IMR-90 (cell line): ENCODE measurements at regions not wholly inside any gene's neighbourhood (a gene's known extent, or its start where the extent isn't known, plus 50 kb on each side); places are given as distances from the start of the nearest gene placed in this dataset.

Source experiments
- ATAC-seq: fragments of 200-7000 bp; cut with Tn5 transposase; 2 replicates; pipeline ENCODE4 v1.9.1; 2020; ENCODE audit warnings: low read depth, mild to moderate bottlenecking, moderate library complexity
- BruUV-seq: library from RNA; stranded (reverse); fragments of 400-500 nt; replicated peaks from 2 replicates; lab custom pipeline; 2021; lab: Mats Ljungman, UMichigan
- CTCF ChIA-PET: fragments of 300-600 bp; formaldehyde crosslinking; extraction: SDS; loops from one replicate; lab custom pipeline; 2021; ENCODE audit warnings: antibody characterized with exemption; lab: Yijun Ruan, JAX
- POLR2A ChIA-PET: fragments of 300-600 bp; sonication (Branson Sonifier 250); formaldehyde crosslinking; loops from one replicate; lab custom pipeline; 2022; ENCODE audit warnings: antibody characterized with exemption; ENCODE audit not compliant: unreplicated experiment; lab: Charles Lee
- DNase-seq: peaks from one replicate; pipeline ENCODE4 v3.0.0; 2013
- H2AFZ ChIP-seq: replicated peaks from 2 replicates; pipeline ENCODE3; 2013; ENCODE audit warnings: low read length, mild to moderate bottlenecking; ENCODE audit not compliant: poor library complexity
- H2AK5ac ChIP-seq: 2 replicates; pipeline ENCODE4 v1.6.1; 2013; ENCODE audit warnings: low read depth, low read length, inconsistent platforms
- H2AK9ac ChIP-seq: replicated peaks from 2 replicates; pipeline ENCODE3; 2013; ENCODE audit warnings: mild to moderate bottlenecking, low read depth, low read length, moderate library complexity; ENCODE audit not compliant: poor library complexity
- H2BK120ac ChIP-seq: 2 replicates; pipeline ENCODE4 v1.6.1; 2013; ENCODE audit warnings: low read depth, low read length, inconsistent platforms
- H2BK15ac ChIP-seq: 3 replicates; pipeline ENCODE4 v1.6.1; 2013; ENCODE audit warnings: low read depth, low read length, inconsistent platforms
- H2BK20ac ChIP-seq: 2 replicates; pipeline ENCODE4 v1.6.1; 2013; ENCODE audit warnings: low read depth, mild to moderate bottlenecking, inconsistent platforms, low read length, moderate library complexity
- H2BK5ac ChIP-seq: 2 replicates; pipeline ENCODE4 v1.6.1; 2013; ENCODE audit warnings: mild to moderate bottlenecking, low read depth, low read length, inconsistent platforms; ENCODE audit not compliant: poor library complexity, severe bottlenecking
- H3K14ac ChIP-seq: replicated peaks from 2 replicates; pipeline ENCODE4 v1.6.1; 2013; ENCODE audit warnings: low read depth, low read length, inconsistent platforms
- H3K18ac ChIP-seq: 2 replicates; pipeline ENCODE4 v1.6.1; 2013; ENCODE audit warnings: low read depth, low read length, control low read depth
- H3K23ac ChIP-seq: 2 replicates; pipeline ENCODE4 v1.6.1; 2013; ENCODE audit warnings: low read depth, low read length, inconsistent platforms
- H3K27ac ChIP-seq: 2 replicates; pipeline ENCODE4 v1.5.1; 2013; ENCODE audit warnings: mild to moderate bottlenecking, control low read depth, low read length; ENCODE audit not compliant: insufficient read depth
- H3K27me3 ChIP-seq: 2 replicates; pipeline ENCODE4 v1.6.1; 2013; ENCODE audit warnings: low read length; ENCODE audit not compliant: control insufficient read depth, insufficient read depth
- H3K36me3 ChIP-seq: 2 replicates; pipeline ENCODE4 v1.6.1; 2013; ENCODE audit warnings: low read length, mixed read lengths; ENCODE audit not compliant: control insufficient read depth, insufficient read depth
- H3K4ac ChIP-seq: 2 replicates; pipeline ENCODE4 v1.6.1; 2013; ENCODE audit warnings: low read depth, low read length, inconsistent platforms
- H3K4me1 ChIP-seq: 2 replicates; pipeline ENCODE4 v1.6.1; 2013; ENCODE audit warnings: low read length, mixed read lengths; ENCODE audit not compliant: control insufficient read depth, insufficient read depth
- H3K4me2 ChIP-seq: 2 replicates; pipeline ENCODE4 v1.6.1; 2013; ENCODE audit warnings: low read depth, mild to moderate bottlenecking, control low read depth, low read length, moderate library complexity
- H3K4me3 ChIP-seq: 2 replicates; pipeline ENCODE4 v1.5.1; 2013; ENCODE audit warnings: low read depth, mild to moderate bottlenecking, control low read depth, low read length, moderate library complexity; ENCODE audit not compliant: insufficient read depth
- H3K56ac ChIP-seq: 2 replicates; pipeline ENCODE4 v1.6.1; 2013; ENCODE audit warnings: low read length, inconsistent platforms; ENCODE audit not compliant: insufficient read depth; ENCODE audit errors: extremely low read depth
- H3K79me1 ChIP-seq, 2 experiments: 2 replicates each; pipeline ENCODE4 v1.6.1; 2013; ENCODE audit warnings: low read length in 2 of 2, inconsistent platforms in 1 of 2, low read depth in 1 of 2
- H3K9ac ChIP-seq: 2 replicates; pipeline ENCODE4 v1.6.1; 2013; ENCODE audit warnings: low read depth, low read length, control low read depth
- H3K9me1 ChIP-seq: 2 replicates; pipeline ENCODE4 v1.6.1; 2013; ENCODE audit warnings: low read length, inconsistent platforms; ENCODE audit not compliant: insufficient read depth
- H3K9me3 ChIP-seq: 2 replicates; pipeline ENCODE4 v1.6.1; 2013; ENCODE audit warnings: low read length; ENCODE audit not compliant: control insufficient read depth, insufficient read depth
- H4K20me1 ChIP-seq: 2 replicates; pipeline ENCODE4 v1.6.1; 2013; ENCODE audit warnings: low read length, inconsistent platforms; ENCODE audit not compliant: insufficient read depth
- H4K5ac ChIP-seq: 2 replicates; pipeline ENCODE4 v1.6.1; 2013; ENCODE audit warnings: mild to moderate bottlenecking, low read depth, low read length, control low read depth
- H4K8ac ChIP-seq, 2 experiments: 2 replicates each; pipeline ENCODE4 v1.6.1; 2013; ENCODE audit warnings: low read depth in 2 of 2, low read length in 2 of 2, control low read depth in 1 of 2, inconsistent platforms in 1 of 2
- H4K91ac ChIP-seq: 2 replicates; pipeline ENCODE4 v1.6.1; 2013; ENCODE audit warnings: low read depth, low read length, inconsistent platforms; ENCODE audit not compliant: insufficient read depth
- BHLHE40 ChIP-seq: fragments of 150-350 bp; IDR thresholded peaks from 2 replicates; pipeline ENCODE4 v1.6.1; 2016; ENCODE audit warnings: mild to moderate bottlenecking, low read depth, low read length
- CEBPB ChIP-seq: IDR thresholded peaks from 2 replicates; pipeline ENCODE4 v1.6.1; 2012; ENCODE audit warnings: low read depth, low read length, improper control_type of control experiment
- CHD1 ChIP-seq: IDR thresholded peaks from 2 replicates; pipeline ENCODE4 v1.6.1; 2012; ENCODE audit warnings: low read depth, low read length, improper control_type of control experiment
- FOS ChIP-seq: fragments of 150-350 bp; IDR thresholded peaks from 2 replicates; pipeline ENCODE4 v1.6.1; 2016; ENCODE audit warnings: low read depth, low read length
- MAFK ChIP-seq: IDR thresholded peaks from 2 replicates; pipeline ENCODE4 v1.6.1; 2012; ENCODE audit warnings: low read depth, low read length, improper control_type of control experiment
- MAZ ChIP-seq: IDR thresholded peaks from 2 replicates; pipeline ENCODE4 v1.6.1; 2012; ENCODE audit warnings: low read depth, mild to moderate bottlenecking, low read length, improper control_type of control experiment, moderate library complexity, borderline replicate concordance
- MXI1 ChIP-seq: IDR thresholded peaks from 2 replicates; pipeline ENCODE4 v1.6.1; 2012; ENCODE audit warnings: low read depth, mild to moderate bottlenecking, low read length, moderate library complexity, borderline replicate concordance
- NFE2L2 ChIP-seq: fragments of 150-350 bp; IDR thresholded peaks from 2 replicates; pipeline ENCODE4 v1.6.1; 2016; ENCODE audit warnings: low read depth, mild to moderate bottlenecking, low read length
- POLR2A ChIP-seq: IDR thresholded peaks from 2 replicates; pipeline ENCODE4 v1.6.1; 2012; ENCODE audit warnings: mild to moderate bottlenecking, low read depth, low read length
- RAD21 ChIP-seq: IDR thresholded peaks from 2 replicates; pipeline ENCODE4 v1.6.1; 2012; ENCODE audit warnings: low read length, improper control_type of control experiment
- RCOR1 ChIP-seq: IDR thresholded peaks from 2 replicates; pipeline ENCODE4 v1.6.1; 2012; ENCODE audit warnings: mild to moderate bottlenecking, low read length, improper control_type of control experiment; ENCODE audit not compliant: insufficient replicate concordance
- RFX5 ChIP-seq: IDR thresholded peaks from 2 replicates; pipeline ENCODE4 v1.8.0; 2012; ENCODE audit warnings: low read depth, mild to moderate bottlenecking, low read length, moderate library complexity
- SMC3 ChIP-seq: fragments of 150-350 bp; IDR thresholded peaks from 2 replicates; pipeline ENCODE4 v1.6.1; 2016; ENCODE audit warnings: low read depth, mild to moderate bottlenecking, antibody characterized with exemption, low read length, moderate library complexity
- dilution Hi-C: fragments of 300-500 bp; cut with HindIII; formaldehyde crosslinking; loops from one replicate; pipeline ENCODE4 v1.14.3; 2018; ENCODE audit warnings: low sequenced_read_pairs; ENCODE audit not compliant: unreplicated experiment
- in situ Hi-C: fragments of 300-500 bp; cut with MboI; formaldehyde crosslinking; loops from 3 replicates; pipeline ENCODE4 v1.14.3; 2019; ENCODE audit warnings: low sequenced_read_pairs, inconsistent platforms, mixed read lengths
- intact Hi-C: fragments of 100-400 bp; cut with micrococcal nuclease; formaldehyde crosslinking; loops from 2 replicates; pipeline ENCODE4 v1.10.0; 2022
- TF ChIP-seq, protein P1 (sequence below): fragments of 150-350 bp; IDR thresholded peaks from 2 replicates; pipeline ENCODE4 v1.6.1; 2017; ENCODE audit warnings: mild to moderate bottlenecking, antibody characterized with exemption, low read length, low read depth
- TF ChIP-seq, protein P2 (sequence below): fragments of 150-350 bp; IDR thresholded peaks from 2 replicates; pipeline ENCODE4 v1.6.1; 2016; ENCODE audit warnings: low read depth, mild to moderate bottlenecking, low read length, moderate library complexity, borderline replicate concordance
- TF ChIP-seq, protein P3 (sequence below): conservative IDR thresholded peaks from 2 replicates; pipeline ENCODE4 v1.5.1; 2012; ENCODE audit warnings: mild to moderate bottlenecking, low read depth, low read length, improper control_type of control experiment

DNA sequence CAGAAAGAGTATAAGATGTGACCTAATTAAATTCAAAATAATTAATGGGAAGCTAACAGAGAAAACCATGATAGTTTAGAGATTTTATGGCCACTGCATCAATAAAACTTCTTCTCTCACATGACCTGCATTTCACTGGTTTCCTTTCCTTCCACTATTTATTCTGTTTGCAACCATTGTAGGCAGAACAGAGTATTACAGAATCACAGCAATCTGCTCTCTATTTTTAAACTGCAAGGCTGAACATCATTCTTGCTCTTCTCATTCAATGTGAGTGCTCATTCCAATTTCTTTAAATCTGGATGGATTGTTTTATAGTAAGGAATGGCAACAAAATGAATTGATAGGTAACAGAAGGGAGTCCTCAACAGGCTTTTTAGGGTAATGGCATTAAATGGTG lies 715.5 kb upstream of the RAB6C start:
- Histone ChIP-seq H2AK5ac (no peak overlapping the region), H3K27ac (no peak overlapping the region), H2BK20ac (no peak overlapping the region), H3K4me2 (no peak overlapping the region), H3K36me3 (no peaks in the 10 kb centered on the region), H2BK5ac (no peak overlapping the region), H4K20me1 (no peaks in the 10 kb centered on the region), H3K79me1 (no peaks in the 10 kb centered on the region), H3K14ac (no peak overlapping the region), H2AFZ (no peak overlapping the region), H4K8ac (no peak overlapping the region), H3K9ac (no peak overlapping the region), H3K4me3 (no peak overlapping the region), H3K56ac (no peak overlapping the region), H4K91ac (no peak overlapping the region), H3K18ac (no peak overlapping the region), H3K4me1 (no peaks in the 10 kb centered on the region), H2BK15ac (no peak overlapping the region), H3K9me1 (no peaks in the 10 kb centered on the region), H3K4ac (no peak overlapping the region), H3K9me3 (peaks cover 6% of the 10 kb centered on the region; the same call in 1 of the 2 replicates), H2BK120ac (no peak overlapping the region), H3K27me3 (no peaks in the 10 kb centered on the region), H3K23ac (no peak overlapping the region), H4K5ac (no peak overlapping the region), H2AK9ac (no peak overlapping the region)
- ChIA-PET POLR2A (no interaction called here), CTCF (no interaction called here)
- in situ Hi-C loops (no loop called here), dilution Hi-C loops (no loop called here), intact Hi-C loops (no loop called here)
- DNase-seq (no peak), ATAC-seq (no peak)
- no TSS peak for BruUV-seq
- TF ChIP-seq POLR2A (no peak), CEBPB (no peak), MAFK (no peak), SMC3 (no peak), CHD1 (no peak), FOS (no peak), BHLHE40 (no peak), RAD21 (no peak), MXI1 (no peak), MAZ (no peak), RFX5 (no peak), NFE2L2 (no peak), RCOR1 (no peak)
- TF ChIP-seq, protein P1, sequence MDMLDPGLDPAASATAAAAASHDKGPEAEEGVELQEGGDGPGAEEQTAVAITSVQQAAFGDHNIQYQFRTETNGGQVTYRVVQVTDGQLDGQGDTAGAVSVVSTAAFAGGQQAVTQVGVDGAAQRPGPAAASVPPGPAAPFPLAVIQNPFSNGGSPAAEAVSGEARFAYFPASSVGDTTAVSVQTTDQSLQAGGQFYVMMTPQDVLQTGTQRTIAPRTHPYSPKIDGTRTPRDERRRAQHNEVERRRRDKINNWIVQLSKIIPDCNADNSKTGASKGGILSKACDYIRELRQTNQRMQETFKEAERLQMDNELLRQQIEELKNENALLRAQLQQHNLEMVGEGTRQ: no peak
- TF ChIP-seq, protein P2, sequence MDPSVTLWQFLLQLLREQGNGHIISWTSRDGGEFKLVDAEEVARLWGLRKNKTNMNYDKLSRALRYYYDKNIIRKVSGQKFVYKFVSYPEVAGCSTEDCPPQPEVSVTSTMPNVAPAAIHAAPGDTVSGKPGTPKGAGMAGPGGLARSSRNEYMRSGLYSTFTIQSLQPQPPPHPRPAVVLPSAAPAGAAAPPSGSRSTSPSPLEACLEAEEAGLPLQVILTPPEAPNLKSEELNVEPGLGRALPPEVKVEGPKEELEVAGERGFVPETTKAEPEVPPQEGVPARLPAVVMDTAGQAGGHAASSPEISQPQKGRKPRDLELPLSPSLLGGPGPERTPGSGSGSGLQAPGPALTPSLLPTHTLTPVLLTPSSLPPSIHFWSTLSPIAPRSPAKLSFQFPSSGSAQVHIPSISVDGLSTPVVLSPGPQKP: no peak
- TF ChIP-seq, protein P3, sequence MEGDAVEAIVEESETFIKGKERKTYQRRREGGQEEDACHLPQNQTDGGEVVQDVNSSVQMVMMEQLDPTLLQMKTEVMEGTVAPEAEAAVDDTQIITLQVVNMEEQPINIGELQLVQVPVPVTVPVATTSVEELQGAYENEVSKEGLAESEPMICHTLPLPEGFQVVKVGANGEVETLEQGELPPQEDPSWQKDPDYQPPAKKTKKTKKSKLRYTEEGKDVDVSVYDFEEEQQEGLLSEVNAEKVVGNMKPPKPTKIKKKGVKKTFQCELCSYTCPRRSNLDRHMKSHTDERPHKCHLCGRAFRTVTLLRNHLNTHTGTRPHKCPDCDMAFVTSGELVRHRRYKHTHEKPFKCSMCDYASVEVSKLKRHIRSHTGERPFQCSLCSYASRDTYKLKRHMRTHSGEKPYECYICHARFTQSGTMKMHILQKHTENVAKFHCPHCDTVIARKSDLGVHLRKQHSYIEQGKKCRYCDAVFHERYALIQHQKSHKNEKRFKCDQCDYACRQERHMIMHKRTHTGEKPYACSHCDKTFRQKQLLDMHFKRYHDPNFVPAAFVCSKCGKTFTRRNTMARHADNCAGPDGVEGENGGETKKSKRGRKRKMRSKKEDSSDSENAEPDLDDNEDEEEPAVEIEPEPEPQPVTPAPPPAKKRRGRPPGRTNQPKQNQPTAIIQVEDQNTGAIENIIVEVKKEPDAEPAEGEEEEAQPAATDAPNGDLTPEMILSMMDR: no peak
